GM21360 (cell line): ENCODE measurements at regions not wholly inside any gene's neighbourhood (a gene's known extent, or its start where the extent isn't known, plus 50 kb on each side); places are given as distances from the start of the nearest gene placed in this dataset.

ENCODE experiments used
- ATAC-seq: cut with Tn5 transposase; IDR thresholded peaks from one replicate; pipeline ENCODE4 v1.9.1; 2021; ENCODE audit warnings: mild to moderate bottlenecking, moderate library complexity; ENCODE audit not compliant: unreplicated experiment

DNA sequence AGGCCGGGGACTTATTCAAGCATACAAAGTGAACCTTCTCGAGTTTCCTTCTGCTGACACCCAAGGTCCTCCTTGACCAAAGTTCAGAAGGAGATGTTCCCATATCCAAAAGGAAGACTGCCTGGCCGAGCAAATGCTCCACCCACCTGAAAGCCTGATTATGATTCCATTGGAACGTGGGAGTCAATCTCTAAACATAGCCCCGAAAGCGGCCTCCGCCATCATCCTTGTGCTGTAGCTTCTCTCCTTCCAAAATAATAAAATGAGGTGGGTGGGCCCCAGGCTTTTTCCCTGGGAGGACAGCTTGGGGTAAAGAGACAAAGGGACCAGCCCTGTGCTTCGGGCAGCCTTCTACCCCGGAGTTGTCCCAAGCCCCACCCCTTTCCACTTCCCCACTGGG, 355.6 kb upstream of the SLC30A5 start:
- no peak for ATAC-seq

GRCh38 chr5:68738841-68739240, 355.0 kb upstream of the SLC30A5 start:
- no peak for ATAC-seq

DNA sequence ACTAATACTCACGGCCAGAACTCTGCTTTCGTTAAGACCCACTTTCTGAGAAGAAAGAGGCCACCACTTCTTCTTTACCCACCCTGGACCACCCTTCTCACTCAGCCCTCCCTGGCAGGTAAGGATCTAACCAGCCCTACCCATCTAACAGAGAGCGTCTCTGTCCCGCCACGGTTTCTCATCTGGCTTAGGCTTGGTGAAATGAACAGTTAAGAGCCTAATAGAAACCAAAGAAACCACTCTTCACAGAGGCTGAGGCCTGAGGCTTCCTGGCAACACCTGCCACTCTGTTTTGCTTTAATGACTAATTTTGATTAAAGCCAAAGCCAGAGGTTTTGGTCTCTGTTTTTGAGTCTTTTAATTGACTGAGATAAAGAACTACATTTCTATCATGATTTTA, 354.1 kb upstream of the SLC30A5 start:
- no peak for ATAC-seq

- ATAC-seq: no peak
Observed at GRCh38 chr5:68740226-68740910, 353.4 kb upstream of the SLC30A5 start.

DNA sequence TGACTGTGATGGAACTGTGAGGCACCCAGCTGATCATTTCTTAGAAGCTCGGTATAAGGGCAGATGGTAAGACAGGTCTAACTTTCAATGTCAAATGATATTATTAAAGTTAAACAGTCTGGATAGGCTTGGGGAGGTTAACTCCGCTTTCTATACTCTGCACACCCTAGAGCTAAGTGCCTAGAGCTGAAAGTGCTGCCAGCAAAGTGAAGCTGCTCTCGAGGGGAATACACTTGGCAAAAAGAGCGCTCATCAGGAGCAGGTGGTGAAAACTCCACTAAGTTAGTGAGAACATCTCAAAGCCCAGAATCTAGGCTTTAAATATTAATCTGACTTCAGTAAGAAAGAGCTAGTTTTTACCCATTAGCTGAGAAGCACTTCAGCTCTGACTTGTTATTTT, 349.6 kb upstream of the SLC30A5 start:
- ATAC-seq: no peak

DNA sequence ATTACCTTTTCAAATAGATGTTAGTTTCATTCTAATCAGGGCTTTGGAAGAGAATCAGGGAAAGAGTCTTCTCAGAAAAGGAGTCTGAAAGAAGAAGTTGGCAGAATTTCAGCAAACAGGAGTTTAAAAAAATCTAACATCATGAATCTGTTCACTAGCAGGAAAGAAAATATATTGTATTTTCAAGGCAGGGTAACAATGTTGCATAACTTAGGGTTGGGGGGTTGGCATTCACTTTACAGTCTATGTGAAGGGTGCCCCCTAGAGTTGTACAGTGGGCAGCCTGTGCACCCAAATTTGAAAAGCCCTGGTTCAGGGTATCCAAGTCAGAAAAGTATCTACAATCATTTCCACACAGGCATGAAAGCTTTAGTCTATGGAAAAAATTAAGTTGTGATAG, 348.4 kb upstream of the SLC30A5 start:
- no peak for ATAC-seq

- no peak for ATAC-seq
Observed at GRCh38 chr5:68746220-68746619, 347.6 kb upstream of the SLC30A5 start.

- no peak for ATAC-seq
Observed at GRCh38 chr5:68746643-68747420, 347.0 kb upstream of the SLC30A5 start.

DNA sequence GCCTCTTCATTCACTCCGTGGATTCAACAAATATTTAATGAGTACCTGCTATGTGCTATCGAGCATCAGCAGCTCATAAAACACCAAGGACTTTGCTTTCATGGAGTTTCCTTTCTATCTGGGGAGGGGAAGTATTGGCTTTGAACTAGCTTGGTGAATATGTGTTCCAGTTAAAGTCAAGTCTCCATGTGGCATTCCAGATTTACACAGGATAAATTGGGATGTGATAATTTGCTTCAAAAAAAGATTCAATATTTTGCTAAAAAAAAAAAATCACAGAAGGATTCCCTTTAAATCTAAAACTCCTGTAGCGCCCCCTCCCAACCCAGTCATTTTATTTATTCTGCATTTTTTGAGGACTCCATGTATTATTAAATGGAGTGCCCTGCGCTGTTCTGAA, 346.3 kb upstream of the SLC30A5 start:
- no peak for ATAC-seq

DNA sequence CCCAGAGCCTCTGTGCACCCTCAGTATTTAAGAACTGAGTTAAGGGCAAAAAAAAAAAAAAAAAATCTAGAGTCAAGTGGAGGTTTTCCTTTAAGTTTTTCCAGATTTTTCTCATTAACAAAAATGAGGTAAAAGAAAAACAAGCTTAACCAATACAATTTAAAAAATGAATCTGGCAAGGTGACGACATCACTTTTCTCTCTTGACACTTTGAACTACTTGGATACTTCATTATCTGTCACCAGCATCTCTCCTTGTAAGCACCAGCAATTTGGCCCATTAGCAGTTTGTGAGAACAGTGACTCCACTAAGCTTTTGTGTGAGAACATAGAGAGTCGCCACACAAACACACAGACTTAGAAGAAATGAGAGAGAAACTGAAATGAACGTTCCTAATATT, 345.7 kb upstream of the SLC30A5 start:
- no peak for ATAC-seq

DNA sequence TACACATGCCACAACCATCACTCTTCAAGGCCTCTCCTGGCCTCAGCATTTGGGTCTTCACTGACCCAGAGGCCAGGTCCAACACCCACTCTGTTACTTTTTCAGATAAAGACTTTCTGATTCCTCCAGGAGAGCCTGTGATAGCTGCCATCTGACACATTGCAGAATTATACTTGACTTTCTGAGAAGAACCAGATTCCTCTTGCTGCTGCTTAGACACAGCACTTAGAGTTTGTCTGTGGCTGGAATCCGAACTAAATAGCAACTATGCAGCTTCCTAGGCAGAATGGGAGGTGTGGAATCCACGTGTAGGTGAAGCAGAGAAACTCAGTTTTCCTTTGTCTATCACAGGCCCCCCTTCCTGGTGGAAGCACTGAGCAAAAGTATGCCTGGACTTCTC, 344.7 kb upstream of the SLC30A5 start:
- ATAC-seq: no peak

GRCh38 chr5:68749631-68750030, 344.2 kb upstream of the SLC30A5 start:
- no peak for ATAC-seq

DNA sequence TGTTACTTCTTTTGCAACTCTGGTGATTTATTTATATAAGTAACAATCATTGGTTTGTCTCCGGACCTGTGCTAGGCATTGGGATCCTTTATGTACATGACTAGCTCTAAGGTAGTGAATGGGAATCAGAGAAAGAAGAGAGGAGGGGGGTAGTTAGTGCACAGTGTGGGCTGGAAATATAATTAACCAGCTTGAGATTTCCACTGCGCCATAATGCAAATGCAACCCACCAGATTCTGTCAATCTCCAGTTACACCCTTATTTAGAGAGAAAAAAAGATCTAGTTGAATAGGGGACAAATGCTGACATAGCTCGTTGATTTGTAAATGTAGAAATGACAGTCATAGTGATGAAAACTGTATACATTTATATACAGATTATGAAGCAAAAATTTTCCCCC, 342.2 kb upstream of the SLC30A5 start:
- no peak for ATAC-seq

DNA sequence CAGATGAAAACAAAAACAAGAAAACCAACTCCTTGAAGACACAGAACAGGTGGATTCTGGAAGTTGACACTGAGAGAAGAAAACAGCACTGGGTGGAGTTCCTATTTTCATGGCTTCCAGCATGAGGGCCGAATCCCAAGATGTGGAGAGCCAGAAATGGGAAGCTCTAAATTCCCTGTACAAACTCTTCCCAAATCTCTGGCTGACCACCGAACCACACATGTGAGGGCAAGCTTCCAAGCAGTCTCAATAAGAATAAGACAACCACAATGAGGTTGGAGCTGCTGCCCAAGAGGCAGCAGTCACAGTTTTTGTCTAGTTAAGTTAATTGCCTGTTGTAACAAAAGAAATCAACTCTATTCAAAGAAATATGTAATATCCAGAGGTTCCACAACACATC, 339.3 kb upstream of the SLC30A5 start:
- ATAC-seq: no peak

GRCh38 chr5:68755293-68755692, 338.5 kb upstream of the SLC30A5 start:
- no peak for ATAC-seq

DNA sequence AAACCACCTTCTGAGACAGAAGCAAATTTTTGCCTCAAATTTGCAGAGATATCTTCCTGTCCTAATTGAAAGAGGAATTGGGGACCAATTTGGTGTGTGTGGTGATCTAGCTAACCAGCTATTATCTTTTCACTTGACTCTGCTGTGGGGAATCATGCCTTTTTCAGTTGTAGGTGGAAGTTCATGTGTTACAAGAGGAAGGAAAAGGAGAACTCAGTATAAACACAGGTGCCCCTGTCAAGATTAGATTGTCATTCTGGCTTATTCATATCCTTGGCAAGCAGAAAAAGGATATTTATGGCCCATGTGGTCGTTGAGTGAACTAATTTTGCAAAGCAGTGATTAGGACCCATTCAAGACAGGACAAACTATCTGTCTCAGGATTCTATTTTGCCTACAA, 336.8 kb upstream of the SLC30A5 start:
- no peak for ATAC-seq

GRCh38 chr5:68757626-68758212, 336.1 kb upstream of the SLC30A5 start:
- ATAC-seq: no peak

DNA sequence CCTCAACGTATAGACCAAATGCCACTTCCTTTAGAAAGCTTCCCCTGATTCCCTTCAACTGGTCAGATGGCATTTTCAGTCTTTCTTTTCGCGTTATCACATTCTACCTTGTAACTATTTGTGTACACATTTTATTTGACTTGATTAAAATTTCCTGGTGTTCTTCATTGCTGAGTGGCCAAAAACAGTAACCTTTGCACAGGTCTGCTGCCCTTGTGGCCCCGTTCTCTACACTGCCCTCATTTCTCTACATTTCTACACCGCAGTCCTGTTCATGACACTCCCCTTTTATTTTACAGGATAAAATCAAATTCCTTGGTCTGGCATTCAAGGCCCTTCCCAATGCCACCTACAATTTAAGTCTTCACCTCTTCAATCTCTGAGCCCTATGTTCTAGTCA, 334.2 kb upstream of the SLC30A5 start:
- no peak for ATAC-seq

- no peak for ATAC-seq
Observed at GRCh38 chr5:68762201-68762600, 331.6 kb upstream of the SLC30A5 start.

DNA sequence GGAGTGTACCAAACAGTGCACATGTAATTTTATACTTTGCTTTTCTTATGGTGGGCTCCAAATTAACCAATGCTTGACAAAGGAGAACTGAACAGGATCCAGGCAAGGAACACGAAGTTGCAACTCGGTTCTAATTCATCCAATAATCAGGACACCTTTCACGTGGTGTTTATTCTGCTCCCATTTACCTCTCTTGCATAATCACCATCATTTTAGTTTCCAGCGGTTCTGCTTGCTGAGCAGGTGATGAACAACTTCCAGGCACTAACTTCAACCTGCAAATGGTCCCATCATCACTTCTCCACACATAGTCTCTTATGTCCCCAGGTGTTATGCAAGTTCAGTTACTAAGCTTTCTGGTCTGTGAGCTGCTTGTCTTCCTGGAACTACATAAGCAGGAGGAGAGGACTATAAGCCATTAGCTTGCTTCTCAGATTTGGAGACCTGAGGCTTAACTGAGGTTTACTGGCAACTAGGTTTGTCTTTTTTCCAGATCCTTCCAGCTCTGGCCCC, 326.8 kb upstream of the SLC30A5 start:
- no peak for ATAC-seq

GRCh38 chr5:68770551-68770950, 323.3 kb upstream of the SLC30A5 start:
- no peak for ATAC-seq

GRCh38 chr5:68771221-68771620, 322.6 kb upstream of the SLC30A5 start:
- no peak for ATAC-seq
